ENCODE measurements at regions not wholly inside any gene's neighbourhood (a gene's known extent, or its start where the extent isn't known, plus 50 kb on each side); places are given as distances from the start of the nearest gene placed in this dataset.
A peak's percentile ranks its signal among the peaks of the same experiment; 100 is the strongest.

DNA sequence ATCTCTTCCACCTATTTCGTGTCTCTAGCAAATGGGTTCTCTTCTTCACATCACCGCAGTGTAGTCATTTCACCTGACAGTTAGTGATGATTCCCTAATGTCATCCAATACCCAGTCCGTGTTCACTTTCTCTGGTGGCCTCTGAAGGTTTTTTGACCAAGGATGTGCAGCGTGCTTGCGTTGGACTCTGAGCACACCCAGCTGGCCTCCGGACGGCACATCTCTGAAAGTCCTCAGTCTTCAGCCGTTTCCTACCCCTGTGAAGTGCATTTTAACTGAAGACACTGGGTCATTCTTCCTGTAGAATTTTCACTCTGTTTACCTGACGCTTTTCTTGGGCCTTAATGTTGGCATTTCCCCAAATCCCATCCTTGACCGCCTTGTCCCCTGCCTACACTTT, 98.7 kb downstream of the ERMARD start:
- Mint-ChIP-seq H3K36me3 (no peaks in the 10 kb centered on the region), H3K4me1 (ENCODE audit: unreplicated experiment) (peaks cover 10% of the 10 kb centered on the region), H3K27me3 (peaks cover 6% of the 10 kb centered on the region), H3K4me3 (no peak overlapping the region), H3K27ac (no peak overlapping the region), H3K9me3 (no peaks in the 10 kb centered on the region)
- TF ChIP-seq, protein P1, sequence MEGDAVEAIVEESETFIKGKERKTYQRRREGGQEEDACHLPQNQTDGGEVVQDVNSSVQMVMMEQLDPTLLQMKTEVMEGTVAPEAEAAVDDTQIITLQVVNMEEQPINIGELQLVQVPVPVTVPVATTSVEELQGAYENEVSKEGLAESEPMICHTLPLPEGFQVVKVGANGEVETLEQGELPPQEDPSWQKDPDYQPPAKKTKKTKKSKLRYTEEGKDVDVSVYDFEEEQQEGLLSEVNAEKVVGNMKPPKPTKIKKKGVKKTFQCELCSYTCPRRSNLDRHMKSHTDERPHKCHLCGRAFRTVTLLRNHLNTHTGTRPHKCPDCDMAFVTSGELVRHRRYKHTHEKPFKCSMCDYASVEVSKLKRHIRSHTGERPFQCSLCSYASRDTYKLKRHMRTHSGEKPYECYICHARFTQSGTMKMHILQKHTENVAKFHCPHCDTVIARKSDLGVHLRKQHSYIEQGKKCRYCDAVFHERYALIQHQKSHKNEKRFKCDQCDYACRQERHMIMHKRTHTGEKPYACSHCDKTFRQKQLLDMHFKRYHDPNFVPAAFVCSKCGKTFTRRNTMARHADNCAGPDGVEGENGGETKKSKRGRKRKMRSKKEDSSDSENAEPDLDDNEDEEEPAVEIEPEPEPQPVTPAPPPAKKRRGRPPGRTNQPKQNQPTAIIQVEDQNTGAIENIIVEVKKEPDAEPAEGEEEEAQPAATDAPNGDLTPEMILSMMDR (conservative IDR thresholded peaks at IDR 0.05), result no peak
- peak; percentile 25 for DNase-seq (ENCODE audit: extremely low spot score, unreplicated experiment)

DNA sequence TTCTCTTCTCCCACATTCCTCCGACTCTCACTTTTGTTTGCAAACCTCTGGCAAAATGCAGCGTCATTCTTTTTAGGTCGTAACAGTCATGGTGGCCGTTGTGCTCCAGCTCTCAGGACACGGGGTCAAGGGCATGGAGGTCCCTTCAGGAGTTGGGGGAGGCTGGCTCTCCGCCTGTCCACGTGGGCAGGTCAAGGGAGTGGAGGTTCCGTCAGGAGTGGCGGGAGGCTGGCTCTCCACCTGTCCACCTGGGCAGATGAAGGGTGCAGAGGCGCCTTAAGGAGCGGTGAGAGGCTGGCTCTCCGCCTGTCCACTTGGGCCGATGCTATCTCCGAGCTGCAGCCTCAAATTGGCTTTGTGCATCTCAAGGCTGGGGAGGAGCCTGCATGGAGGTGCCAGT, 98.0 kb downstream of the ERMARD start:
- Mint-ChIP-seq H3K36me3 (no peaks in the 10 kb centered on the region), H3K4me1 (ENCODE audit: unreplicated experiment) (peaks cover 10% of the 10 kb centered on the region), H3K4me3 (no peak overlapping the region), H3K27ac (no peak overlapping the region), H3K9me3 (no peaks in the 10 kb centered on the region), H3K27me3 (peaks cover 7% of the 10 kb centered on the region)
- DNase-seq (ENCODE audit: extremely low spot score, unreplicated experiment), result peak; percentile 57
- TF ChIP-seq, protein P1 (conservative IDR thresholded peaks at IDR 0.05), result no peak

- Mint-ChIP-seq H3K4me1 (ENCODE audit: unreplicated experiment) (peaks cover 10% of the 10 kb centered on the region), H3K36me3 (no peaks in the 10 kb centered on the region), H3K9me3 (no peaks in the 10 kb centered on the region), H3K27ac (no peak overlapping the region), H3K4me3 (no peak overlapping the region), H3K27me3 (peaks cover 10% of the 10 kb centered on the region)
- DNase-seq (ENCODE audit: extremely low spot score, unreplicated experiment), result peak; percentile 57
- TF ChIP-seq, protein P1 (conservative IDR thresholded peaks at IDR 0.05), result no peak
Observed at GRCh38 chr6:169848946-169849345, 97.5 kb downstream of the ERMARD start.

- H3K27me3 Mint-ChIP-seq, result peaks cover 11% of the 10 kb centered on the region
- H3K36me3 Mint-ChIP-seq, result no peaks in the 10 kb centered on the region
- H3K9me3 Mint-ChIP-seq, result no peaks in the 10 kb centered on the region
- H3K27ac Mint-ChIP-seq, result no peak overlapping the region
- TF ChIP-seq, protein P1 (conservative IDR thresholded peaks at IDR 0.05), result no peak
- H3K4me3 Mint-ChIP-seq, result no peak overlapping the region
- peak; percentile 32 for DNase-seq (ENCODE audit: extremely low spot score, unreplicated experiment)
- peaks cover 10% of the 10 kb centered on the region for H3K4me1 Mint-ChIP-seq (ENCODE audit: unreplicated experiment)
Observed at GRCh38 chr6:169847901-169848311, 96.5 kb downstream of the ERMARD start.

DNA sequence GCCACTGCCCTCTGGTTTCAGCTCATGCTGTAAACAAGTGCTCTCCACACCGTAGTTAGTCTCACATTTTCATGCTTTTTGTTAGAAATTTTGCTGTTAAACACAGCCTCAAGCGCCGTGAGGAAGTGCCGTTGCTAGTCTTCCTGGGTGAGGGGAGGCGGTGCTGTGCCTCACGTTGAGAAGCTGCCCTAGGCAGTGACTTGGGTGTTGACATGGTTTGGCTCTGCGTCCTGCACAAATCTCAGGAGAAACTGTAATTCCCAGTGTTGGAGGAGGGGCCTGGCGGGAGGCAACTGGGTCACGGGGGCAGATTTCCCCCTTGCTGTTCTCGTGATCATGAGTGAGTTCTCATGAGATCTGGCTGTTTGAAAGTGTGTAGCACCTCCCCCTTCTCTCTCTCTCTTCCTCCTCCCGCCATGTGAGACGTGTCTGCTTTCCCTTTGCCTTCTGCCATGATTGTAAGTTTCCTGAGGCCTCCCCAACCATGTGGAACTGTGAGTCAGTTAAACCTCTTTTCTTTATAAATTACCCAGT, 95.8 kb downstream of the ERMARD start:
- no peaks in the 10 kb centered on the region for H3K9me3 Mint-ChIP-seq
- H3K27ac Mint-ChIP-seq, result no peak overlapping the region
- peaks cover 10% of the 10 kb centered on the region for H3K4me1 Mint-ChIP-seq (ENCODE audit: unreplicated experiment)
- H3K27me3 Mint-ChIP-seq, result peaks cover 16% of the 10 kb centered on the region
- peak; percentile 25 for DNase-seq (ENCODE audit: extremely low spot score, unreplicated experiment)
- no peaks in the 10 kb centered on the region for H3K36me3 Mint-ChIP-seq
- TF ChIP-seq, protein P1 (conservative IDR thresholded peaks at IDR 0.05), result no peak
- no peak overlapping the region for H3K4me3 Mint-ChIP-seq

Measured in type B pancreatic cell (in vitro differentiated cells).